ENCODE measurements at regions not wholly inside any gene's neighbourhood (a gene's known extent, or its start where the extent isn't known, plus 50 kb on each side); places are given as distances from the start of the nearest gene placed in this dataset.

GRCh38 chr14:58825606-58826005, 187.8 kb downstream of the DACT1 start:
- no peak for TF ChIP-seq ZNF274 (IDR thresholded peaks at IDR 0.05; ENCODE audit: low read depth, low read length)
- no peak for TF ChIP-seq YY1 (IDR thresholded peaks at IDR 0.05; ENCODE audit: insufficient read depth, insufficient read length)

All from NT2/D1 (cell line).